ENCODE measurements at regions not wholly inside any gene's neighbourhood (a gene's known extent, or its start where the extent isn't known, plus 50 kb on each side); places are given as distances from the start of the nearest gene placed in this dataset.
"Not testable (repeated sequence)": the region's sequence is repeated elsewhere in the genome, so short reads cannot be mapped to it uniquely, and the experiment has no call there.

DNA sequence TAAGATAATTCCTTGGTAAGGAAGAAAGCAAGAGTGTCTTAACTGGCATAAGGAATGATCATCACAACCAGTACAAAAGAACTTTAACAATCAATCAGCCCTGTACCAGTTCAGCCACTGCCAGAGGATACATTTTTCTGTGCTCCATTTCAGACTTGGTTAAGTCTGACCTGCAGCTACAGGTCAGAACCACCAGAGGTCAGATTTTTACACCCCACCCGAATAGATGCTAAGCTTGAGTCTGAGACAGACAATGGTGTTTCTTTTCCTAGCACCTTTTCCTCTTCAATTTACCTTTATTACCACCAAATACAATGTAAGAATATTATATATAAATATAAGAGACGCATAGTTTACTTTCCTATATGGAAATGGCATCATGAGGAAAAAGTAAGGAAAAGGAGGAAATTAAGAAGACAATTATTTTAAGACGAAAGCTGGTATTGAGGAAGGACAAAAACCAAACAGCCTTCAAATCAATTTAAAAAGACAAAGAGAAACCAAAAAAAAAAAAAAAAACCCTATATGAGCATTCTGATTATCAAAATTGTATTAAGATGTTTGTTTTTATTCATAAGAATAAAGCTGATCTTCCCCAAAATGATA is 215.3 kb upstream of the TTC29 start:
- DNase-seq (ENCODE audit: low spot score): peak; percentile 75

- no peak for DNase-seq (ENCODE audit: low spot score)
Measured at GRCh38 chr4:147163311-147163710, 217.6 kb upstream of the TTC29 start.

DNA sequence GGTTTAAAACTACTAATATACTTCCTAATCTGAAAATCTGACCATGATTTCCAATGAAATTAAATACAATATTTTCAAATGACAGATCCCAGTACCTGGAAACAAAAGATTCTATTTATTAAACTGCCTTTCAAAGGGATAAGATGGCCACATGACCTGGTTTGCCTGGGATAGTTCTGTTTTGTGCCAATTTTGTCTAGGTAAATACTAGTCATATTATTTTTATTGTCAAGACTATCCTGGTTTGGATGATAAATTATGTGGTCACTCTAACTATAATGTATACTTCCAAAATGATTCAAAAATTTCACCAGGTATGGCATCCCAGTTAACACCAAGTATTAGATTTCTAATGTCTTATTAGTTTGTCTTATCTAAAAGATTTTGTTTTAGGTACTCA is 222.5 kb upstream of the TTC29 start:
- not testable (repeated sequence) for DNase-seq (ENCODE audit: low spot score)

- DNase-seq (ENCODE audit: low spot score): no peak
Measured at GRCh38 chr4:147173322-147173721, 227.7 kb upstream of the TTC29 start.

GRCh38 chr4:147173797-147174432 is 228.3 kb upstream of the TTC29 start:
- no peak for DNase-seq (ENCODE audit: low spot score)

DNA sequence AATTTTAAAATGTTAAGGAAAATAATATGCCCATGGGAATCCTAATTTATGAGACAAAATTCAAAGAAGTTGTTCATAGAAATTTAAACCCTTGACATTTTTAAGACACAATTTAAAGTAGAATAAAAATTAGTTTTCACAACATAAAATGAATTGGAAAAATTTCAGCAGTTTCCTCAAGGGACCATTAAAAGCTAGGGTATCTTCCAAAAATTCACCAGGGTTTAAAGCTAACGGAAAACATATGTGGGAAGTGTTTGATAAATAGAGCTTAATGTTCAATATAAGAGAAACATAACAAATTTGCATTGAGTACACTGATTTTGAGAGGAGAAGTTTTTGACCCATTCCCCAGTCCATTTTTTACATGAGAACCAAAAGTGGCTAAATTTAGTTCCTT is 228.9 kb upstream of the TTC29 start:
- DNase-seq (ENCODE audit: low spot score): no peak

- no peak for DNase-seq (ENCODE audit: low spot score)
Measured at GRCh38 chr4:147175460-147176025, 229.9 kb upstream of the TTC29 start.

DNA sequence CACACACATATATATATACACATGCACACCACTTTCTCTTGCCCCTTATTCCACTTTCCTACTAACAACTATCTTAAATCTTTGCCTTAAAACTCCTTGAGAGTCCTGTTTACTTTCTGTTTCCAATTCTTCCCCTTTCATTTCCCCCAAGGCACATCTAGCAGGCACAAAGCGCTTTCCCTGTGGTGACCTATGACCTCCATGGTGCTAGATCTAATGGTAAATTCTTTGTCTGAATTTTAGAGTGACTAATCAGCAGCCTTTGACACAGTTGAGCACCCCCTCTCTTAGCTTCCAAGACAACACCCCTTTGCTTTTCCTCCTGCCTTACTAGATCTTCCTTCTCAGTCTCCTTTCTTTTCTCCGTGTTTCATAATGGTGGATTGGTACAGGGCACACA is 236.4 kb upstream of the TTC29 start:
- no peak for DNase-seq (ENCODE audit: low spot score)

DNA sequence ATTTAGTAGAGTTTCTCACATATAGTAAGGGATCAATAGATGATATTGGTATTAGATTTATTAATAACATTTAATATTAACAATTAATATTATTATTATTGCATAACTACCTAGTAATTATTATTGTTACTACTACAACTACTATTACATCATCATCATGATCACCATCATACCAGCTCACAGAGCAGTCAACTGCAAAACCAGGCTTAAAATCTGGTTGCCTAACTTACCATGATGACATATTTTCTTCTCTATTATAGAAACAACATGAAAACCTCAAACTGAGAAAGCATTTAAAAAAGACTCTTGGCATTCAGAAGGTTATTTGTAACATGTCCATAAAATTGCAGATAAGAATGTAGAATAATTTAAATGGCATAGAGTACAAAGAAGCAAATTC is 247.0 kb upstream of the TTC29 start:
- no peak for DNase-seq (ENCODE audit: low spot score)

GRCh38 chr4:147194114-147194513 is 248.4 kb upstream of the TTC29 start:
- DNase-seq (ENCODE audit: low spot score): no peak

DNA sequence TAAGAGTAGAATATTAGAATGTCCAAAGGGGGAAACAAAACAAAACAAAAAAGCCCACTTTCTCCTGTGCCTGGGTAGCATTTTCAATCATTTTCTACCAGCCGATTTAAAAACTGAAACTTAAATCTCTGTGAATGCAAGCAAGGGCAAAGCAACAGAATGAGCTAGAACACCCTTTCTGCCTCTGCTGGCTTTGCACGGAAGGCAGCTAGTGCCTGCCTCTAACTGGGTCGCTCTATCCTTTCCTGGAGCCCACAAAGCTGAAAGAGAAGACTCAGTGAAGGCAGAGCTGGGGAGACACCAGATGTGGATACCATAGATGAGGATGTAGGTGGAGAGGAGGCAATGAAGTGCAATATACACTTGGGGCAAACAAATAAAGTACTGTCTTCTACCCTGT is 248.9 kb upstream of the TTC29 start:
- DNase-seq (ENCODE audit: low spot score): peak; percentile 22

- no peak for DNase-seq (ENCODE audit: low spot score)
Measured at GRCh38 chr4:147195386-147195785, 249.7 kb upstream of the TTC29 start.

DNA sequence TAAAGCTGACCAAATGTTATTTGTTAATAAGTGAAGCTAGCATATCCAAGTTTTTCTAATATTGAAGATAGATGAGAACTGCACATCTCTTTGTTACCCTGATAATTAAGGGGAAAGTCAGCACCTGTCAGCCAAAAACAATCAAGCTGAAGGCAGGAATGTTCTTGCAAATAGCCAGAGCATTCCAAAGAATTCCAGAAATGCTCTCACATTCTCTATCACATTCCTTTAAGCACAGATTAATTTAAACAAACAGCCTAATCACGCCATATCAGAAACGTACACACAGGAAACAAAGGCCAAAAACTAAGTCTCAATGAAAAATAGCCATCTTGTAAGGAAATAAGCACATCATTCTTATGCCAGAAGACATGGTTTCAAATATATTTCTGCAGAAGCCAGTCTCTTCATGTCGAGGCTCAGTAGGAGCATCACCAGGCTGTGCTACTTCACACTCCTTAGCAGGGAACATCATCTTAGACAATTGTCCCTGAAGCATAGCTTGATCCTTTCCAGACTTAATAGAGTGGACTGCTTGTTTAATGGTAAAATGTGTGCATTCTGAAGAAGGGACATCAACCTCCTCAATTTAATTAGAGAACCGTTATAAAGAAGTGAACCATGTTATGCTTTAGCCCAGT is 252.9 kb upstream of the TTC29 start:
- DNase-seq (ENCODE audit: low spot score): no peak

DNA sequence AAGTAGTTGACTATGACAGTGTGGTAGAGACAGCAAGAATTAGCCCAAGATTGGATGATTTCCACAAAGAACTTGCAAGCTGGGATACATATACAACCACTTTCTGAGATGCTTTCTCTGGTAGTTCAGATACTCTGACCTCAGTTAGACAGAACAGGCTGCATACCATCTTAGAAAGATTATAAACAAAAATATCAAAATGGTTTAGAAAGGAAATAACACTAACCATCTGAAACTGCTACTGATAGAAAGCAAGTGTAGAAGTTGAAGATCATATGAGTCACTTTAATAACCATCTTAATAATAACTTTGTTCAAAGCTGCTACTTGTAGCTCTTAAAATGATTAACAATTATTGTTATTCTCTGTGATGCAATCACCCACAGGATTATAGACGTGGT is 255.4 kb upstream of the TTC29 start:
- no peak for DNase-seq (ENCODE audit: low spot score)

GRCh38 chr4:147206807-147207206 is 261.1 kb upstream of the TTC29 start:
- DNase-seq (ENCODE audit: low spot score): no peak

- no peak for DNase-seq (ENCODE audit: low spot score)
Measured at GRCh38 chr4:147207911-147208310, 262.2 kb upstream of the TTC29 start.

DNA sequence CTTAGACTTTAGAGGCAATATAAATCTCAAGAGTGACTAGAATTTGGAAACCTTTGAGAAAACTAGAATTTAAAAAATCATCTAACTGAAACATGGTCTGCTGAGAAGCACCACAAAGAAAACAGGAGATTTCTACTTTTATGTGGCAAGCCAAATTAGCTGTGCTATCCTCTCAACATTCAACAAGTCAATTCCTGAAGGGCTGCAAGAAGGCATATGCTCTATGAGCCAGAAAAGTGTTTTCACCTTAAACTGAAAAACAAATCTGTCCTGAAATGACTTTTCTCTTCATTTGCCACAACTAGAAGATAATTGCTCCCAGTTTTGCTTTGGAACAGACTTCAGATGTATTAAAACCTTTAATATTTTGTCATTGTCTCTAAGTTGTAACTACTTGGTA is 263.2 kb upstream of the EDNRA start:
- DNase-seq (ENCODE audit: low spot score): no peak

DNA sequence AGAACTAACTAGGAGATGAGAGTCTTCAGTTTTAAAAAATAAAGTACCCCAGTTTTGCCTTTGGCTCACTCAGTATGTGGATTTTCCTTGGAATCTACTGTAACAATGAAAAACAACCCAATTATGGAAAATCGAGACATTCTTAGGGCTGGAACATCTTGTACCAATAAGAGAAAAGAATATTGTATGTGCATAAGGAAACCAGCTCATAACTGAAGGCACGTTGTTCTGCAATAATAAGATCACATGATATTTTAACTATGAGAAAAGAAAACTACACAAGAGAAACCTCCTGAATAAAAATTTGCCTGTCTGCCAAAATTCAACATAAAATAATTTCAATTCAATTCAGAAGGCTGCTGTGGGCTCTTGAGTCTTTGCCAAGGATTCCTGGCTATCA is 261.8 kb upstream of the EDNRA start:
- DNase-seq (ENCODE audit: low spot score): no peak

DNA sequence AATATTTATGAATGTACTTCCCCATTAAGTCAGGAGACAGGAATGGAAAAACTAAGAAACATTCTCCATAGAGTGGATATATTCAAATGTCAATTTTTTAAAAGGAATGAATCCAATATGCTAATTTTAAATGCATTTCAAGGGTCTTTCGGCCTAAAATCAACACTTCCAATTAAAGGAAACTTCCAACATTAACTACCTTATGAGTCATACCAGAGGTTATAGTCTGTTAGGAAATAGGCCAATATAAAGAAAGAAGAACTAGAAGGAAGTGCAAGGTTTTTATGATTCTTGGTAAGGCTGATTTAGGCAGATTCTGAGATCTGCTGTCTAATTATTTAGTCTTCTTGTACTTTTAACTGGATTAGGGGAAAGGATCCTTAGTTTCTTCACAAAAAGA is 260.1 kb upstream of the EDNRA start:
- no peak for DNase-seq (ENCODE audit: low spot score)

DNA sequence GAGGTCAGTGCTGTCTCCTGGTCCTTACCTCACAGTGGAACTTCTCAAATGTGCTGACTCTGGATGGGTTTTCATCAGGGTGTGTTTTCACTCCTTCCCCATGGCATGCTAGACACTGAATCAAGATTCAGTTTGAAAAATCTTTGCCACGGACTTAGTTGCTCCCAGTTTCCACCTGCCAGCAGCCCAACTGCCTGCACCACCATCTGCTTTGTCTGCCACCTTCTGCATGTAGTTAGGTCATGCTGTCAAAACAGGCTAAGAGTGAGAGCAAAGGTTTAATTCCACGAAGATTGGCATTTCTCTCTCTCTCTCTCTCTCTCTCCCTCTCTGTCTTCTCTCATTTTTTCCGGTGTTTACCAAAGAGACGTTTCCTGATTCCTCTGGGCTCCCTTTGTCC is 258.0 kb upstream of the EDNRA start:
- no peak for DNase-seq (ENCODE audit: low spot score)

DNA sequence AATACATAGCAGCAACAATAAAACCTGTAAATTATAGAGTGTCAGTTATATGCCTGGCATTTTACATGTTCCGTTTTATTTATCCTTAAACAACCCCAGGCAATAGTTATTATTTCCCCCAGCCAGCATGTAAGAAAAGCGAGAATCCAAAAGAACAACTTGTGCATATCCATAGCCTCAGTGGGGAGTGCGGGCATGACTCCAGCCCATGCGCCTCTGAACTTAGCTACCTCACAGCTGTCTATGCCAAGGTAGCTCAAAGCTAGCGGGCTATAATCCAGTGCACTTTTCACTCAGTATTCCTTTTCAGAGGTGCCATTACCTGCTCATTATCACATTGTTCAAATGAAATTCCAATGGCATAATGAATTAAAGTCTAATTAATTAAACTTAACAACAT is 257.3 kb upstream of the EDNRA start:
- no peak for DNase-seq (ENCODE audit: low spot score)

DNA sequence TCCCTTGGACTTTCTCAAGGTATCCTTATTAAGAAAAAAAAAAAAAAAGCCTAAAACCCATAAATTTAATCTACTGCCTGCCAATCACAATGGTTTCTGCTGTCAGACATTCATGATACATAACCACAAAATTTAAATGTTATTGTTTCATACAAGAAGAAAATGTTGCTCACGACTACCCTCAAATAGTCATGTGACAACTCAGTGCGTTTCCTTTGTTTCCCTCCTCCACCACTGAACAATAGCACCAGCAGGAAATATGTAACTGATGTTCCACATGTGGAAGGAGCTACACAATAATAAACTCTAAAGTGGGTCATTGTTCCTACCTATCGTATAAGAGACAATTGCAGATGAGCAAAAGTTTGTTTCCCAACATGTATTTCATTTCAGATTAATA is 244.1 kb upstream of the EDNRA start:
- DNase-seq (ENCODE audit: low spot score): no peak

DNA sequence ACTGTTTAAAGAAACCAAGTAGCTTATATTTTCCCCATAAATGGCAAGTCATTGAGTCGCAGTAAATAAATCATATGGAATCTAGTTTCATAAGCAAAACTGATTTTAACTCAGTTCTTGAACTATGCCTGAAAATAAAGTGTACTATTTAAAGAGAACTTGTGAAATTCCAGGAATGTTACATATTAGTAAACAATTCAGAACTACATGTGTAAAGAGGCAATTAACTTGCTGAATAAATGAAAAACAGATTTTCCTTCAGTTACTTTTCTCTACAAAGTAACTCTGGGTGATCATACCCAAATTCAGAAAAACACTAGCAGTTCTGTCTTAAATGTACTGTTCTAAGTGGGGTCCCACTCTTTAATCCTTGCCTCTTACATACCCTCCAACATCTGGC is 236.1 kb upstream of the EDNRA start:
- no peak for DNase-seq (ENCODE audit: low spot score)

- no peak for DNase-seq (ENCODE audit: low spot score)
Measured at GRCh38 chr4:147246096-147246495, 234.8 kb upstream of the EDNRA start.
